ENCODE measurements at regions not wholly inside any gene's neighbourhood (a gene's known extent, or its start where the extent isn't known, plus 50 kb on each side); places are given as distances from the start of the nearest gene placed in this dataset.

GRCh38 chr1:99163671-99164070 is 100.6 kb upstream of the PLPPR4 start:
- TF ChIP-seq CTCF (IDR thresholded peaks at IDR 0.05; ENCODE audit: borderline replicate concordance, extremely low read depth, low read length, poor library complexity, severe bottlenecking) (no peak), EZH2 (IDR thresholded peaks at IDR 0.05; ENCODE audit: borderline replicate concordance, low read depth, low read length, severe bottlenecking) (no peak)
